Gastroesophageal sphincter (tissue), 4 donors: ENCODE measurements at regions not wholly inside any gene's neighbourhood (a gene's known extent, or its start where the extent isn't known, plus 50 kb on each side); places are given as distances from the start of the nearest gene placed in this dataset.

Source experiments
- ATAC-seq: fragments of 150-250 bp; one replicate; pipeline ENCODE4 v1.9.1; 2016; ENCODE audit warnings: mild to moderate bottlenecking, moderate library complexity
- H3K27ac ChIP-seq, 4 donors: fragments of 200-600 bp; sonication (generic) in 3 of 4; 1 replicate in 3 of 4; 2 replicates in 1 of 4; pipeline ENCODE4 v1.5.1; 2016 to 2019
- H3K27me3 ChIP-seq: fragments of 200-600 bp; sonication (generic); one replicate; pipeline ENCODE4 v1.5.1; 2019
- H3K36me3 ChIP-seq, 2 donors: fragments of 200-600 bp; sonication (generic); one replicate each; pipeline ENCODE4 v1.5.1; 2019; ENCODE audit warnings: control low read depth in 1 of 2
- H3K4me1 ChIP-seq, 3 donors: fragments of 200-600 bp; sonication (generic); 1 replicate in 2 of 3; 2 replicates in 1 of 3; pipeline ENCODE4 v1.5.1; 2016 to 2019; ENCODE audit warnings: control low read depth in 2 of 3
- H3K4me3 ChIP-seq, 2 donors: fragments of 200-600 bp; sonication (generic); one replicate each; pipeline ENCODE4 v1.5.1; 2019; ENCODE audit warnings: mild to moderate bottlenecking in 1 of 2, moderate library complexity in 1 of 2
- H3K9me3 ChIP-seq, 3 donors: fragments of 200-600 bp; sonication (generic); one replicate each; pipeline ENCODE4 v1.5.1; 2017 to 2019; ENCODE audit warnings: control low read depth in 2 of 3
- EP300 ChIP-seq: sonication (generic); formaldehyde crosslinking; IDR thresholded peaks from one replicate; pipeline ENCODE4 v1.6.1; 2017; ENCODE audit warnings: antibody characterized with exemption, mild to moderate bottlenecking
- POLR2A ChIP-seq, 2 donors: fragments of 450-650 bp; IDR thresholded peaks; one replicate each; pipeline ENCODE4 v1.6.1; 2017; ENCODE audit warnings: antibody characterized with exemption in 2 of 2, mild to moderate bottlenecking in 2 of 2, moderate library complexity in 1 of 2
- POLR2AphosphoS5 ChIP-seq: sonication (generic); formaldehyde crosslinking; IDR thresholded peaks from one replicate; pipeline ENCODE4 v1.6.1; 2017; ENCODE audit warnings: antibody characterized with exemption
- WGBS, 2 donors: methylation state at CpG; one replicate each; pipeline ENCODE4 v1.1.5; 2018; ENCODE audit warnings: low coverage in 1 of 2; 5-methylcytosine and 5-hydroxymethylcytosine counted together
- TF ChIP-seq, protein P1 (sequence below), 4 experiments: fragments of 200-600 bp in 2 of 4; fragments of 450-650 bp in 2 of 4; sonication (generic) in 1 of 4; IDR thresholded peaks; one replicate each; pipeline ENCODE4 v1.5.1; 2017 to 2019; ENCODE audit warnings: antibody characterized with exemption in 4 of 4, mild to moderate bottlenecking in 2 of 4, moderate library complexity in 2 of 4

DNA sequence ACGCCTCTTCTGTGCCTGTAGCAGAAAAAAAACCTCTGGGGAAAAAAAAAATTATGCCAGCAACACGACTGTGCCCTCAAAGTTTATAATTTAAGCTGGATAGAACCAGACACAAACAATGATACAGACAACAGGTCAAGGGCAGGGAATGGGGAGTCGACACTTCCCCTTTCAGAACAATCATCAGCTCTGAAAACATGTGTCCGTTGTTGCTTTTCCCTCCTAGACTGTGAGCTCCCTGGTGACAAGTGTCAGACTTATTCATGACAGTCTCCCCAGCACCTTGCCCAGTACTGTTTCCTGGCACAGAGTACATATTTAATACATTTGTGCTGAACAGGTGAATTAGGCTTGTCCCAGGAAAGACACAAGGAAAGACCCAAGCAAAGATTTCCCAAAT lies 178.3 kb downstream of the SOX9 start:
- TF ChIP-seq POLR2A (IDR thresholded peaks at IDR 0.05) (no peak), POLR2AphosphoS5 (no peak), EP300 (no peak)
- TF ChIP-seq, protein P1, sequence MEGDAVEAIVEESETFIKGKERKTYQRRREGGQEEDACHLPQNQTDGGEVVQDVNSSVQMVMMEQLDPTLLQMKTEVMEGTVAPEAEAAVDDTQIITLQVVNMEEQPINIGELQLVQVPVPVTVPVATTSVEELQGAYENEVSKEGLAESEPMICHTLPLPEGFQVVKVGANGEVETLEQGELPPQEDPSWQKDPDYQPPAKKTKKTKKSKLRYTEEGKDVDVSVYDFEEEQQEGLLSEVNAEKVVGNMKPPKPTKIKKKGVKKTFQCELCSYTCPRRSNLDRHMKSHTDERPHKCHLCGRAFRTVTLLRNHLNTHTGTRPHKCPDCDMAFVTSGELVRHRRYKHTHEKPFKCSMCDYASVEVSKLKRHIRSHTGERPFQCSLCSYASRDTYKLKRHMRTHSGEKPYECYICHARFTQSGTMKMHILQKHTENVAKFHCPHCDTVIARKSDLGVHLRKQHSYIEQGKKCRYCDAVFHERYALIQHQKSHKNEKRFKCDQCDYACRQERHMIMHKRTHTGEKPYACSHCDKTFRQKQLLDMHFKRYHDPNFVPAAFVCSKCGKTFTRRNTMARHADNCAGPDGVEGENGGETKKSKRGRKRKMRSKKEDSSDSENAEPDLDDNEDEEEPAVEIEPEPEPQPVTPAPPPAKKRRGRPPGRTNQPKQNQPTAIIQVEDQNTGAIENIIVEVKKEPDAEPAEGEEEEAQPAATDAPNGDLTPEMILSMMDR (IDR thresholded peaks at IDR 0.05), result no peak
- no peaks in the 10 kb centered on the region for H3K36me3 ChIP-seq
- ATAC-seq, result no peak
- H3K4me1 ChIP-seq, result no peaks in the 10 kb centered on the region
- H3K9me3 ChIP-seq, result no peaks in the 10 kb centered on the region
- 56 to 63% methylated on average over 4 of the region's 4 CpGs for WGBS, 2 donors
- no peak overlapping the region for H3K4me3 ChIP-seq
- no peak overlapping the region for H3K27ac ChIP-seq
- peaks cover 12% of the 10 kb centered on the region for H3K27me3 ChIP-seq

DNA sequence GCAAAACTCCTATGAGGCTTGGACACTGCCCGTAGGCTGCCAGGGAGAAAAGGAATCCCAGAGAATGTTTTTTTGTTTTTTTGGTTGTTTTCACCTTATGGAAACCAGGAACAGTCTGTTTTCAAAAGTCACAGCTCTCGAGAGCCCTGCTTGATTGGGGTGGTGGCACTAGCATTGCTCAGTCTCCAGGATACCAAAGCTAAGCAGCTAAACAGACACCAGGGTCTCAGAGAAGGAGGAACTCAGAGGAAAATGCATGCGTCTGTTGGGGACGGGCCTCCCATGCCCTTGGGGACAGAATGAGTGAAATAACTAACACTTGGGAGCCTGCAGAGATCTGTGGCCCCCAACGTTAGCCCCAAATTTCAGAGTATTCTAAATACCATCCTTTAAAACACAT lies 178.8 kb downstream of the SOX9 start:
- Histone ChIP-seq H3K27ac (no peak overlapping the region), H3K36me3 (no peaks in the 10 kb centered on the region), H3K4me3 (no peak overlapping the region), H3K27me3 (peaks cover 8% of the 10 kb centered on the region), H3K4me1 (no peaks in the 10 kb centered on the region), H3K9me3 (no peaks in the 10 kb centered on the region)
- TF ChIP-seq POLR2AphosphoS5 (no peak), EP300 (no peak), POLR2A (IDR thresholded peaks at IDR 0.05) (no peak)
- TF ChIP-seq, protein P1 (IDR thresholded peaks at IDR 0.05), result no peak
- WGBS, 2 donors, result 40 to 70% methylated on average over 3 to 5 of the region's 5 CpGs
- no peak for ATAC-seq

DNA sequence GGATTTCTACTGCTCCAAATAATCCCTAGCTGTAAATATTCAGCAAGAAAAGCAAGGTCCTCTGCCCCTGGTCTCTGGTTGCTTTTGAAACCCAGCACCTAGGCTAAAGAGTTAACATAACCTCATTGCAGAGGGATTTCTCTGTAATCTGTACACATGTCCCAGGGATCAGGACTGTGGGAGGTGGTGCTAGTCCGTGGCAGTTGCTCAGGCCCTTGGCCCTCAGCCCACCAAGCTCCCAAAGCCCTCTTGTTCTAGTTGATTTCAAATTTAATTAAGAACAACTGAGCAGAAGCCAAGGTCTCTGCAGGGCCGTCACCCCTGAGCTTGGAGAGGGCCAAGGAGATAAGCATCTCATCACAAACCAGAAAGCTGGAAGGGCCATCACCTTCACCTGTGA lies 181.1 kb downstream of the SOX9 start:
- no peaks in the 10 kb centered on the region for H3K9me3 ChIP-seq
- ATAC-seq, result no peak
- H3K4me3 ChIP-seq, result no peak overlapping the region
- no peaks in the 10 kb centered on the region for H3K36me3 ChIP-seq
- TF ChIP-seq POLR2A (IDR thresholded peaks at IDR 0.05), result no peak
- no peak for TF ChIP-seq EP300
- no peak for TF ChIP-seq POLR2AphosphoS5
- TF ChIP-seq, protein P1 (IDR thresholded peaks at IDR 0.05), result no peak
- H3K27ac ChIP-seq, result no peak overlapping the region
- 80% methylated on average over 1 of the region's 2 CpGs; no CpG with 5 or more reads in 1 of the 2 donors for WGBS, 2 donors
- peaks cover 21% of the 10 kb centered on the region for H3K27me3 ChIP-seq
- H3K4me1 ChIP-seq, result no peaks in the 10 kb centered on the region

DNA sequence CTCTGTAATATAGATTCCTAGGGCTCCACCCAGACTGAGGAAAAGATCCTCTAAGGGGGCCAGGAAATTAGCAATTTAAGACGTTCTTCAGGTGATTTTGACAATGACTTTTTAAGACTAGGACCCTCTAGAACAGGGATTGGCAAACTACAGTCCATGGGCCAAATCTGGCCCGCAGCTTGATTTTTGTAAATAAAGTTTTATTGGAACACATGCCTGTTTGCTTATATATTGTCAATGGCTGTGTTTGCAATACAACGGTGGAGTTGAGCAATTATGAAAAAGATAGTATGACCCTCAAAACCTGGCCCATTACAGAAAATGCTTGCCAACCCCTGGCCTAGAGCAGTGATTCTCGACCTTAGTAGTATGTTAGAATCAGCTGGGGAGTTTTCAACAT lies 181.9 kb downstream of the SOX9 start:
- TF ChIP-seq POLR2A (IDR thresholded peaks at IDR 0.05) (no peak), POLR2AphosphoS5 (no peak), EP300 (no peak)
- TF ChIP-seq, protein P1 (IDR thresholded peaks at IDR 0.05), result no peak
- Histone ChIP-seq H3K27ac (no peak overlapping the region), H3K27me3 (peaks cover 27% of the 10 kb centered on the region), H3K4me3 (no peak overlapping the region), H3K9me3 (no peaks in the 10 kb centered on the region), H3K36me3 (no peaks in the 10 kb centered on the region), H3K4me1 (no peaks in the 10 kb centered on the region)
- 91 to 92% methylated on average over 4 of the region's 4 CpGs for WGBS, 2 donors
- no peak for ATAC-seq

DNA sequence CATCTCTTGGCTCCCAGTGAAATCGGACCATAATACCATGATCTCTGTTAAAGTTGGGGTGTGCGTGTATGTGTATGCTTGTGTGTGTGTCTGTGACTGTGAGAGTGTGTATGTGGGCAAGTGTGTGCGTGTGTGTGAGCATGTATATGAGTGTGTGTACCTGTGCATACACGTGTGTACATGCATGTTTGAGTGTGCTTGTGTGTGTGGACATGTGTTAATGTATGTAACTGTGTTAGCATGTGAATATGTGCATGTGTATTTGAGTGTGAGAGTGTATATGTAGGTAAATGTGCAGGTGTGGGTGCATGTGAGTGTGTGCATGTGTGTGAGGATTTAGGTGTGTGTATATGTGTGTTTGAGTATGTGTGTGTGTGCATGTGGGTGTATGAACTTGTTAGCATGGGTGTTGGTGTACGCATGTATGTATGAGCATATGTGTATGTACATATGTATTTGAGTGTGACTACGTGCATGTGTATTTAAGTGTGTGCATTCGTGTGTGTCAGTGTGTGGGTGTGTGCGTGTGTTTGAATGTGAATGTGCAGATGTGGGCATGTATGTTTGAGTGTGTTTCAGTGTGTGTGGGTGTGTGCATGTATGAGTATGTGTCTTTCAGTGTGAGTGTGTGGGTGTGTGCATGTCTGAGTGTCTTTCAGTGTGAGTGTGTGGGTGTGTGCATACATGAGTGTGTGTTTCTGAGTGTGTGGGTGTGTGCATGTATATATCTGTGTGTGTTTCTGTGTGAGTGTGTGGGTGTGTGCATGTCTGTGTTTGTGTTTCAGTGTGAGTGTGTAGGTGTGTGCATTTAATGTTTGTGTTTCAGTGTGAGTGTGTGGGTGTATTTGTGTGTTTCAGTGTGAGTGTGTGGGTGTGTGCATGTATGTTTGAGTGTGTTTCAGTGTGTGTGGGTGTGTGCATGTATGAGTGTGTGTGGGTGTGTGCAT lies 183.2 kb downstream of the SOX9 start:
- 85 to 91% methylated on average over 7 to 8 of the region's 8 CpGs for WGBS, 2 donors
- Histone ChIP-seq H3K4me3 (no peak overlapping the region), H3K27ac (no peak overlapping the region)

More for the DNA sequence above, 183.2 kb downstream of the SOX9 start:
- TF ChIP-seq, protein P1 (IDR thresholded peaks at IDR 0.05), result no peak
- TF ChIP-seq POLR2A (IDR thresholded peaks at IDR 0.05), result no peak
- TF ChIP-seq EP300, result no peak
- TF ChIP-seq POLR2AphosphoS5, result no peak
- Histone ChIP-seq H3K4me1 (no peaks in the 10 kb centered on the region), H3K36me3 (no peaks in the 10 kb centered on the region), H3K9me3 (no peaks in the 10 kb centered on the region), H3K27me3 (peaks cover 35% of the 10 kb centered on the region)
- no peak for ATAC-seq
